Heart left ventricle (tissue), 16 donors: ENCODE measurements at regions not wholly inside any gene's neighbourhood (a gene's known extent, or its start where the extent isn't known, plus 50 kb on each side); places are given as distances from the start of the nearest gene placed in this dataset.

Experiments used
- ATAC-seq, 4 donors: fragments of 200-7000 bp; cut with Tn5 transposase; one replicate each; pipeline ENCODE4 v1.9.1; 2020 to 2022; ENCODE audit warnings: moderate library complexity in 4 of 4, mild to moderate bottlenecking in 3 of 4, moderate number of reproducible peaks in 1 of 4
- DNase-seq, 5 donors: peaks; one replicate each; pipeline ENCODE4 v3.0.0-alpha.2; 2020
- H3K27ac ChIP-seq, 12 donors: fragments of 200-600 bp; sonication (generic) in 4 of 12; one replicate each; pipeline versions ENCODE4 v1.5.0 to v1.8.0; 2016 to 2022; ENCODE audit warnings: mild to moderate bottlenecking in 2 of 12
- H3K27me3 ChIP-seq, 9 donors: fragments of 200-600 bp; sonication (generic) in 2 of 9; one replicate each; pipeline versions ENCODE4 v1.5.1 to v1.8.0; 2016 to 2022; ENCODE audit warnings: mild to moderate bottlenecking in 3 of 9
- H3K36me3 ChIP-seq, 9 donors: fragments of 200-600 bp; sonication (generic) in 2 of 9; one replicate each; pipeline versions ENCODE4 v1.5.0 to v1.8.0; 2018 to 2022; ENCODE audit warnings: mild to moderate bottlenecking in 2 of 9
- H3K4me1 ChIP-seq, 12 donors: fragments of 200-600 bp; sonication (generic) in 4 of 12; one replicate each; pipeline versions ENCODE4 v1.5.0 to v1.8.0; 2016 to 2022; ENCODE audit warnings: mild to moderate bottlenecking in 3 of 12
- H3K4me3 ChIP-seq, 12 donors: fragments of 200-600 bp; sonication (generic) in 4 of 12; one replicate each; pipeline versions ENCODE4 v1.5.0 to v1.8.0; 2017 to 2022; ENCODE audit warnings: mild to moderate bottlenecking in 9 of 12, moderate library complexity in 4 of 12
- H3K9me3 ChIP-seq, 12 donors: fragments of 200-600 bp; sonication (generic) in 4 of 12; one replicate each; pipeline versions ENCODE4 v1.5.0 to v1.8.0; 2016 to 2022; ENCODE audit warnings: mild to moderate bottlenecking in 1 of 12
- CTCF ChIP-seq, 12 donors: fragments of 200-600 bp; sonication (generic) in 4 of 12; IDR thresholded peaks; one replicate each; pipeline versions ENCODE4 v1.5.0 to v1.8.0; 2018 to 2022; ENCODE audit warnings: antibody characterized with exemption in 12 of 12, mild to moderate bottlenecking in 5 of 12
- POLR2A ChIP-seq, 2 donors: fragments of 450-650 bp; IDR thresholded peaks; one replicate each; pipeline ENCODE4 v1.6.1; 2017; ENCODE audit warnings: antibody characterized with exemption in 2 of 2, mild to moderate bottlenecking in 2 of 2, moderate library complexity in 2 of 2
- WGBS, 4 donors: extraction: QIAGEN DNeasy Blood & Tissue Kit in 2 of 4; methylation state at CpG; one replicate each; pipeline versions ENCODE4 v1.1.5 to v1.1.7; 2013 to 2018; 5-methylcytosine and 5-hydroxymethylcytosine counted together
- intact Hi-C, 10 donors: fragments of 100-400 bp; cut with DNase I; formaldehyde crosslinking; loops; one replicate each; pipeline versions ENCODE4 v1.11.1 to v1.14.2; 2022
- donor health status: ischemic (EF 13 %, LVEDD 7.1; RV severe dilation, severe dysfunction).
- donor health status: healthy with polysubstance abuse.
- donor health status: DM: no; HTN: yes; CAD: no.
- donor health status: DM: no; HTN: no; CAD: no.
- donor health status: ischemic (EF 25% LVEDD 6.9; RV normal size, moderate dysfunction).
- donor health status: ischemic (EF 25% LVEDD 5.7; RV mildly dilated, moderate dysfunction).
- donor health status: healthy.
- donor health status: DM: yes; HTN: yes; CAD: no.
- donor health status: ischemic (EF 35%, LVEDD 5.7; RV mildly dilated, moderate dysfunction).
- donor health status: nonischemic (EF 11% LVEDD 7.7; RV severe dilation, severe dysfunction).
- donor health status: DM: yes; HTN: yes; CAD: no.
- donor health status: PGD.
- donor health status: ischemic (EF 29% LVEDD 5.4; RV normal size, mild dysfunction).
- donor health status: nonischemic (EF 23%, LVEDD 6.1; RV moderate dilation, normal function).

DNA sequence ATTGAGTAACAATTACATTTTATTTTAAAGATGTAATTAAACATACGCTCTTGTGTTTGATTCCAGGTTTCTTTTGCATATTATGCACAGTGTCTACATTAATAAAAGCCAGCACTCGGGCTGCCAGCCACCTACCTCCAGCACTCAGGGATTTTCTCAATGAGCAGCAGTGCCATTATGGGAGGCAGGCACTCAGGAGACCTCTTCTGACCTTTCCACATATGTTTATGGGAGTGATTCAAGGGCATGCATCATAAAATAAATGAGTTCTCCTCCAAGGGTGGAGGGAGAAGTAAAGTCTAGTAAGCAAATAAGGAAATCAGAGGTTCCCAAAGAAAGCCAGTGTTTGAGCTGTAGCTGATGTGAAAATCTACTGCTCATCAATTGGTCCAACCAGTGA lies 119.8 kb upstream of the IRX2 start:
- H3K27ac ChIP-seq, result no peak overlapping the region
- H3K27me3 ChIP-seq, result peaks cover 0 to 5% (median 0%) of the 10 kb centered on the region in 9 donors
- TF ChIP-seq CTCF (IDR thresholded peaks at IDR 0.05), result no peak
- TF ChIP-seq POLR2A (IDR thresholded peaks at IDR 0.05), result no peak
- H3K9me3 ChIP-seq, result no peaks in the 10 kb centered on the region
- 70 to 77% (median 72%) methylated on average over 2 of the region's 2 CpGs for WGBS, 4 donors
- H3K36me3 ChIP-seq, result no peaks in the 10 kb centered on the region
- DNase-seq, result no peak
- no peaks in the 10 kb centered on the region for H3K4me1 ChIP-seq
- intact Hi-C loops, result no loop called here
- no peak overlapping the region for H3K4me3 ChIP-seq
- ATAC-seq, result no peak

DNA sequence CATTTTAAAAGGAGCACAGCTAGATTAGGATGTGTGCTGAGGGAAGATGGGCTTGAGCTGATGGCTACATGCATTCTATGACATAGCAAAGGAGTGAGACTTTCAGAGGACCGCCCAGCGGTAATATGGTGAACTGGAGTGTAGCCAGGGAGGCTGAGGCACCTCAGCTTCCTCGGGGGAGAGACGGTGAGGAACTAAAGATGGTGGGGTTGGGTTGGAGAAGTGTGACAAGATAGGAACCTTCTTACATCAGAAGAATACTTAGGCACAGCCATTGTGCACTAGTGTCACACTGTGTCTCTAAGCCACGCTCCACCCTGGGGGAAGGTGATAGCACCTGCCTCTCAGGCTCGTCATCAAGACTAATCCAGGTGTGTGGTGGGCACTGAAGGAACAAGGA lies 118.0 kb upstream of the IRX2 start:
- Histone ChIP-seq H3K4me1 (no peaks in the 10 kb centered on the region), H3K27me3 (peaks cover 0 to 9% (median 0%) of the 10 kb centered on the region in 9 donors), H3K36me3 (no peaks in the 10 kb centered on the region), H3K9me3 (no peaks in the 10 kb centered on the region), H3K27ac (no peak overlapping the region), H3K4me3 (no peak overlapping the region)
- DNase-seq, result no peak
- 73 to 82% (median 78%) methylated on average over 6 of the region's 6 CpGs for WGBS, 4 donors
- no peak for TF ChIP-seq POLR2A (IDR thresholded peaks at IDR 0.05)
- TF ChIP-seq CTCF (IDR thresholded peaks at IDR 0.05), result no peak
- no peak for ATAC-seq
- intact Hi-C loops, result no loop called here

GRCh38 chr5:2867373-2867933 lies 116.0 kb upstream of the IRX2 start:
- no peak overlapping the region for H3K27ac ChIP-seq
- H3K9me3 ChIP-seq, result no peaks in the 10 kb centered on the region
- H3K27me3 ChIP-seq, result peaks cover 0 to 9% (median 0%) of the 10 kb centered on the region in 9 donors
- H3K4me1 ChIP-seq, result no peaks in the 10 kb centered on the region
- WGBS, 4 donors, result 70 to 78% (median 74%) methylated on average over 14 of the region's 14 CpGs
- DNase-seq (no peak), ATAC-seq (no peak)
- H3K36me3 ChIP-seq, result no peaks in the 10 kb centered on the region
- no peak overlapping the region for H3K4me3 ChIP-seq
- TF ChIP-seq CTCF (IDR thresholded peaks at IDR 0.05), result no peak
- TF ChIP-seq POLR2A (IDR thresholded peaks at IDR 0.05), result no peak
- intact Hi-C loops, result no loop called here

DNA sequence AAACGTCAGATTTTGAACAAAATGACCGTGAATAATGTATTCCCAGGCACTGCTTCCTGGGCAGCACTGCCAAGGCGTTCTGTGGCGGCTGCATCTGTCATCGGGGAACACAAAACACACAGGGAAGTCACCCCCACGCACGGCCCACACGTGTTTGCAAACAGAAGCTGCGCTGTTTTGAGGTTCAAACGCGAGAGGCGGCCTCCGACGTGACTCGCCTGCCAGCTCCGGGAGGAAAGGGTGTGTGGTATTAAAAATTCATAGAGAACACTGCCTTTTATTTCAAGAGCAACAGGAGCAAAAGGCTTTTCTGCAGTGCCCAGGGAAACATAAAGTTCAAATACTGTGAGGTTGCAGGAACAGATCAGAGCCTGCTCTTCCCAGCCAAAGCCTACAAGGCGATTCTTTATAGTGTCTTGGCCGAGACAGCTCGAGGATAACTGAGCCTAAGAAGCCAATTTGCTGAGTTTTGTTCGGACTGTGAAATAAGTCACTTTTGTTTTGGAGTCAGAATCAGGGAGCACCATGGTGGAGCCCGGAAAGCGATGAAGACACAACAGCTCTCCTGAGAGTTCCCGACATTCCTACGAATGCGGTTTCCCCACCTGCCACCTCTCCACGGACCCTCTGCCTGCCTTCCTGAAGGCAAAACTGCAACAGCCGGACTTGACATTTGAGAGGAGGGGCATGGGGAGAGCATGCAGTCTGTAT lies 115.3 kb upstream of the IRX2 start:
- DNase-seq, result no peak
- 83 to 86% (median 84%) methylated on average over 27 of the region's 27 CpGs for WGBS, 4 donors
- TF ChIP-seq CTCF (IDR thresholded peaks at IDR 0.05), result no peak
- no peak for TF ChIP-seq POLR2A (IDR thresholded peaks at IDR 0.05)
- Histone ChIP-seq H3K4me1 (no peaks in the 10 kb centered on the region), H3K4me3 (no peak overlapping the region), H3K27ac (no peak overlapping the region), H3K36me3 (no peaks in the 10 kb centered on the region), H3K27me3 (peaks cover 0 to 9% (median 0%) of the 10 kb centered on the region in 9 donors), H3K9me3 (no peaks in the 10 kb centered on the region)
- no peak for ATAC-seq
- intact Hi-C loops, result no loop called here
